ENCODE measurements at regions not wholly inside any gene's neighbourhood (a gene's known extent, or its start where the extent isn't known, plus 50 kb on each side); places are given as distances from the start of the nearest gene placed in this dataset.

DNA sequence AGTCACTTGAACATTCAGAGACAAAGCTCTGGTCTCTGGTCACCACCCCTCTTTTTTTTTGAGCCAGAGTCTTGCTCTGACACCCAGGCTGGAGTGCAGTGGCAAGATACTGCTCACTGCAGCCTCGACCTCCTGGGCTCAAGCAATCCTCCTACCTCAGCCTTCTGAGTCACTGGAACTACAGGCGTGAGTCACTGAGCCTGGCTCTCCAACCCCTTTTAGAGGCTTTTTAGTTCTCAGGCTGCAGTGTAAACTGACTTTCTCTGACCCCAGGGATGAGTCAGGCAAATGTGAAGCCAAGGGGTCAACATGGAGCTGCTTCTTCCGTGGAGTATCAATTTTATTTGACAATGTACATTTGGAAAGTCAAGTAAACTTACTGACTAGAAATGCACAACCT, 229.2 kb downstream of the PTTG2 start:
- DNase-seq = peak; percentile 69

DNA sequence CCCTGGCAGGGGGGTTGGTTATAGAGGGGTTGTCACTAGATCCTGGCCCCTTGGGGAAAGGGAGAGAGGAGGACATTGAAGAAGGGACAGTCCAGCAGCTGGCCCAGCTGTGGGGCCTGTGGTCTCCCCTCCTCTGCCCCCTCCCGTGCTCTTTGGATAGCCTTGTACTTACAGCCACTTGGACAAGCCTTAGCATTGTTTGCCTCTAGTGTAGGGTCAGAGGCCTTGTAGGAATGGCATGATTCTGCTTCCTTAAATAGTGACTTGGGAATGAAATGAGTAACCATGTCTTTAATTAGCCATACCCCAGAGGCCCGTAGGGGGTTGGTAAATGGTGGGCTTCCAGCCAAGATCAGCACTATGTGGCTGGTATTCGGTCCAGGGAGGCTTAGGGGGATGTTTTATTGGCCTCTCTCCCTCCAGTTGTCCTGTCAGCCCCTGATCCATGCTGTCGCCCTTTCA, 230.6 kb downstream of the PTTG2 start:
- DNase-seq = peak; percentile 88

DNA sequence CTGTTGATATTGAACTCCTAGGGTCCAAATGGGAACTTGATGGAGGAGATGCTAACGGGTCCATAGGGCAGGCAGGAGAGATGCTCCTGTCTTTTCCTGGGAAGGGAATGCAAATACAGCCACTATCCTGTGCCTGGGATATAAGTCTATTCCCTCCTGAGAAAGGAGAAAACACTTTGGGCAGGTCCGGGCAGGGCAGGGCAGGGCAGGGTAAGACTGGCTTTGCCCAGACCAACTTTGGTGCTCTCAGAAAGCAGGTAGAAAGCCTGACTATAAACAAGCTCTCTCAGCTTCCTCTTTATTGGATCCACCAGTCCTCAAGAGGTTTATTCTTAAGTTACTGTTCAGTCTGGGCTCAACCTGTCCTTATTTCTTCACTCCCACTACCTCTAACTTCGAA, 232.3 kb downstream of the PTTG2 start:
- no peak for DNase-seq

DNA sequence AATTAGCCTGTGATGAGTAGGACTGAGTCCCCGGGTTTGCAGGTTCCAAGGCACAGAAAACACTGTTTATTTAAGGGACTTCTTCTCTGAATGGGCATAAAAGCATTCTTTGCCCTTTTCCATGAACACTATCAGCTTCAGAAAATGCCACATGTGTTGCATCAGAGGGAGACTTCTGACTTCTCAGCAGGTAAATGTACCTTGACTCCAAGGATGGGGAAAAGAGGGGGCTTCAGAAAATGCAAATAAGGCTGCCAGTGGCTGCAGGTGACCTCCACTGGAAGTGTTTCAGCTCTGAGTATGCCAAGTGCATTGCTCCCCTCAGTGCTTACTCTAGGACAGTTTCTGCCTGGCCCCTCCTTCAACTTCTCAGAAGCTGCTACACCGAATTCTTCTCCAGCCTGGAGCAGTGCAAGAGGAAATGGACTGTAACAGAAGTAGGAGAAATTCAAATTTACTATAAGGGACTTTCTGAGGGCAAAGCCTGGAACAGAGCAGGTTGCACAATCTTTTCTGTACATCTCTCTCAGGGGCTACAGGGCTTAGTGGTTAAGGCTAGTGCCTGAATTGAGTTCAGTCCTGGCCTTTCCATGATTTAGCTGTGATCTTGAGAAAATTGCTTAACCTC, 233.2 kb downstream of the PTTG2 start:
- DNase-seq = no peak

DNA sequence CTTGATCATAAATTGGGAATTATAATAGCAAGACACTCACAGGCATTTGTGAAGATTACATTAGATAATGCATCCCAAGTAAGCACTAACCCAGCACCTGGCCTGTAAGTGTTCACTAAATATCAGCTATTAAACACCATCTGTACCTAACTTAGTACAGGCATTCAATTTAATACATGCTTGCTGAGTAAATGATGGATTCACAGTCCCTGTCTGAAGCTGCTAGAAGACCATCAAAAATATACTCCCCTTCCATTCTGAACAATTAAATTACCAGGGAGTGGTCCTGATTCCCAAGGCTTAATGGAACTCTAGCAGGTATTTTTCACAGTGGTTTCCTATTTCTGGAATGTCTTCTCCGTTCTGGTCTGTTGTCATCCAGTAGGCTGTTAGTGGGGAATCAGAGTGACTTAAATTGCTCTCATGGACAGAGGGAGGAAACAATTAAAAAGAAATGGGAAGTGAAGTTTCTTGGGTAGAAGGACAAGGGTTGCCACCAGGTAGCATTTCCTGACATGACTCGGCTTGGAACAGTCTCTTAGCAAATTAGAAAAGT, 233.9 kb downstream of the PTTG2 start:
- DNase-seq = no peak

DNA sequence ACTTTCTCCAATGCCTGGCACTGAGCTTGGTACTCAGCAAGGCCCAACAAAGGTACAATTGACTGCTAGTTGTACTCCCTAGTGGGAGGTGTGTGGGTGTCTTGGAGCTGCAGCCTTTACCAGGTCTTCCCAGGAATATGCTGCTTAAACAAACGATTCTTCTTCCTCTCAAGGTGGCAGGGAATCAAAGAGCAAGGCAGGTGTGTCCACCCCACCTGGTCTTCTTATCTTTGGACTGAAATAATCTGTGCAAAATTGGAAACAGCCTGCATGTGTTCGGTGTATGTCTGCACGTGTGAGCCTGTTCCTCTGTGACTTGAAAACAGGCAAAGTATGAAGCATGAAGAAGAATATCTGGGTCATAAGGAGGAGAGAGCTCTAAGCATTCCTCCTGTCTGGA, 235.3 kb downstream of the PTTG2 start:
- DNase-seq = no peak

DNA sequence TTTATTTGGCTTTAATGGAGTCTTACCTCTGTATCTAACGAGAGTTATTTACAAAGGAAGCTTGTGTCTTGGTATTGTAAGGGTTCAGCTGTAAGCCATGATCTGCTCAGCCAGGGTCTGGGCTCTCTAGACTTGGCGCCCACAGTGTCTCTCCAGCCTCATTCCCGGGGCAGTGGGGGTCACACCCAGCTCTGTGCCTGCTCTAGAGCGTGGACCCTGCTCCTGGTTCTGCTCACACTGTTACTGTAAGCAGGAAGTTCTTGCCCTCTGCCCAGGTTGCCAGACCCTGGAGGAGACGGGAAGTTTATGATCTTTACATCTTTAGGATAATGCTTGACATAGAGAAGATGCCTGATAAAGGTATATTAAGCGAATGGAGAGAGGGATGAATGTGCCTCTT, 235.7 kb downstream of the PTTG2 start:
- no peak for DNase-seq

DNA sequence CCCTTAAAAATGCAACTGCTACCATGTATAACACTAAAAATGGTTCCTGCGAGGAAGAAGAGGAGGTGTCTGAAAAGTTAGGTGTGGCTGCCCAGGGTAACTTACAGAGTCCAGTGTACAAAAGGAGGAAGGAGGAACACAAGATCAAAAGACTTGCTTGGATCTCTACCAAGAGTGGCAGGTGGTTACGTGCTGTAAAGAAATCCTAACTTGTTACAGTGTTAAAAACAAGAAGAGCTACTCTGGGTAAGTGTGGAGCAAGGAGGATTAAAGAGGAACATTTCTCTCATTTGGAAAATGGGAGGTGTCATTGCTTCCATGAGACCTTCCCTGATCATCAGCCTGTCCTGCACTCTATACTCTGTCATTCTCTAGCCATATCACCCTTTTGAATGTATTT, 242.0 kb downstream of the PTTG2 start:
- DNase-seq = no peak

DNA sequence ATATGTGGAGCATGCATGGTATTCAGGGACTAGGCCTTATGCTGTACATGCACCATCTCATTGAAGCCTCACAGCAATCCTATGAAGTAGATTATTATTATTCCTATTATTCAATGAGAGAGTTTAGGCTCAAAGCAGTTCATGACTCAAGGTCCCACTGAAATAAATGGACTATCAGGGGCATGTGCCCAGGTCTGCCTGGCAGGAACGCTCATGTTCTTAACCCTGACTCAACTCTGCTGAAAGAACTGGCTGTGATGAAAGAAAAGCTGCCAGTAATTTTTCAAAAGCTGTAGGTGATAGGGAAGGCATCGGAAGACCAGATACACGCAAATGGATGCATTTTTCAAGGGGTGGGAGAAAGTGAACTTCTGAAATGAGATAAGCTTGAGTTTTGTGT, 243.4 kb downstream of the PTTG2 start:
- no peak for DNase-seq

DNA sequence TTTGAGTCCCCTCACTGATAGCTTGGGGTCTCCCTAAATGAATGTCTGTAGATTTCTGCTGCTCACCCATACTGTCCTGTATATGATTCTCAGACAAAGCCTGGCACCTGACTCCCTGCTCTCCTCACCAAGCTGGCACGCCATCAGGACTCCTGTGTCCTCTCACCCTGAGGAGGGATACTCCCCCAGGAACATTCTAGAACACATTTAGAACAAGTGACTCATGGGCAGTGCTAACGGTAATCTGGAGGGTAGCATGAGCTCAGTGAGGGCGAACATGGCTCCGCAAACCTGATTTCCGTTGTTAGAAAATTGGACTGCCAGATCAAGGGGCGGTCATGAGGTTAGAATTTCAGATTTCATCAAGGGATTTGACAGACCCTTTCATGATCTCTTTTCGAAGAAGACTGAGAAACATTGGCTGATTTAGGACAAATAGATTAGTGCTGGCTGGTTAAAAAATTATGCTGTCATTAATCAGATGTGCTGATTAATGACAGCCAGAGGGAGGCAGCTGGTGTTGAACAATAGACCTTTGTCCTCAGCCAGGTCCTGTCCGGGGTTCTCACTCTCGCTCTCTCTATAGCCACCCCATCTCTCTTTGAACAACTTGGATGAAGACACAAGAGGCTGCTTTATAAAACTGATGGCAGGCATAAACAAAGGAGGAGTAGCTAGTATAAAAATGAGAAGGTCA, 244.3 kb downstream of the PTTG2 start:
- no peak for DNase-seq

DNA sequence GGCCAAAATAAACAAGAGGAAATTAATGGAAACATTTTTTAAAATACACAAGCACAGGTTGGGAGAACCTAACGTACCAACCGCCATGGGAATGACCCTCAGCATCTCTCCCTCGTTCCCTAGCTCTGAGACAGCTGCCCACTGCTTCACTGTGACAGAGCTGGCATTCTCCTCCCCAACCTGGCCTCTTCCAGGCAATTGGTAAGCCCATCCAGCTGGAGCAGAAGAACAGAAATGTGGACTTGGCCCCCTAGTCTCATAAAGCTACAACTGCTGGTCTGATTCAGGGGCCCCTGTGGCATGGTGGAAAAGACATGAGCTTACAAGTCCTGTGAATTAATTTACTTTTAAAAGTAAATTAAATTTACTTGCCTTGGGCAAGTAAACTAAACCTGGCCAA, 245.1 kb downstream of the PTTG2 start:
- DNase-seq = no peak

DNA sequence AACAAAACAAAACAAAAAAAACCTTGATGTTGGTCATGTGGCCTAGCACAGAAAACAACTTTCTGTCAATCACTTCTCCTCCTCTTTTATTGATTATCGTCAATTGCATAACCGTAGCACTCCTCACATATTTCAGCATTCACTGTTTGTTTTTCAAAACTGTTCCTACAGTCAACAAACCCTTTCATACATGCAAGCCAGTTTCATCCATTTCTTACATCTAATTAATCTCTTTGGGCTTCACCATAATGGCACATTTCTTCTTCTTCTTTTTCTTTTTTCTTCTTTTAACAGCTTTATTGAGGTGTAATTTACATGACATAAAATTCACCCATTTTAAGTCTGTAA, 246.9 kb downstream of the PTTG2 start:
- no peak for DNase-seq

DNA sequence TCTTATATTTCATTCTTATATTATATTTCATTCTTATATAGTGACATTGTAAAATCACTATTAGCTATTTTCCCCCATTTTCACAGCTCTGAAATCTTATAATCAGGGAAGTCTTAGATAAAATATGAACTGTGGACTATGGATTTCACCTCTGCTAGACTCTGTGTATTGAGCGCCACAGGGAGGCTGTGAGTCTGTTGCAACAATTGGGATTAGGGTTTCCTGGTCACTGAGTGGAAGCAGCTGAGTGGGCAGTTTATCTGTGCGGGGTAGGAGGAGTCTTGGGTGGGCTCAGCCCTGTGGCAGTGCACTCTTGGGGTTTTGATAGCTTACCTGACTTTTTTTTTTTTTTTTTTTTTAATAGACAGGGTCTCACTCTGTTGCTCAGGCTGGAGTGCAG, 249.5 kb downstream of the PTTG2 start:
- no peak for DNase-seq

DNA sequence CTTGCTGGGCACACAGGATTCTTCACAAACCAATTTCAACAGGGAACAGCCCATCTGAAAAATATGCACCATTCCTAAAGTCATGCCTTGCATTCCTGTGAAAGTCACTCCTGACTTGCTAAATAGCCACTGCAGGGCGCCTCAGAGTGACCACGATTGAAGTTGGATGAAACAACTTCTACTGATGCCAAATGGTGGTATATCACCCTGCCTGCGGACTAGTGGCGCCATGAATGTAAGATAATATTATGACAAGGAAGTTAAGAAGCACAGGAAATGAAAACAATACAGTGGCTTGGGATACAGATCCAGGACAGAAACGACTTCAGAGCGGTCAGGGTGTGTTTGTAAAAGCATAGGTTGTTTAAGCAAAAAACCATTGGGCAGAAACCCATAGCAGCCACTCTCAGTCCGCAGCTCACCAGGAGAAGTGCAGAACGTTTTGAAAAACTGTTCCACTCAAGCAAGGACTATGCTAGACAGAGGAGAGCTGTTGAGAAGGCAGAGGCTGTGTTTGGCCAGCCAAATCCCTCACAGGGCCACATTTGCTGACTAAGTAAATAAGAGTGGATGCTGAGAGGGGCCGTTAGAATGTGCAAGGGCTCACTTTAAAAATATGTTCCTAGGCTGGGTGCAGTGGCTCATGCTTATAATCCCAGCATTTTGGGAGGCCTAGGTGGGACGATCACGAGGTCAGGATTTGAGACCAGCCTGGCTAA, 250.4 kb downstream of the PTTG2 start:
- peak; percentile 43 for DNase-seq

DNA sequence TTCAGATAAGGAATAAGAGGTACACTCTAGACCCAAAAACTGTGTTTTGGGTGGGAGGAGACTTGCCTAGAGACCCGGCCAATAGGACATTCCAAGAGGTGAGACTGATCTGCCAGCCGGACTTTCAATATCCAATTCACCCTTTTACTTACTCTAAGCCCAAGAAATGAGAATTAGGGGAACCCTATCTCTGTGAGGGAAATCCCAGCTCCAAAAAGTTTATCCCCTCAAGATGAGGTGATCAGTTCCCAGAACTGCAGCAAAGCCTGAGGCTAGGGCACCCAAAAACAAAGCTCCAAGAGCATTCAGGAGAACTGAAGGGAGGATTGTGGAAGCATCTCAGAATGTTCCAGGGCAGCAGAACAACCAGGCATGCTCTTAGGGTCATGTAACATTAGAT, 251.7 kb downstream of the PTTG2 start:
- DNase-seq = no peak

DNA sequence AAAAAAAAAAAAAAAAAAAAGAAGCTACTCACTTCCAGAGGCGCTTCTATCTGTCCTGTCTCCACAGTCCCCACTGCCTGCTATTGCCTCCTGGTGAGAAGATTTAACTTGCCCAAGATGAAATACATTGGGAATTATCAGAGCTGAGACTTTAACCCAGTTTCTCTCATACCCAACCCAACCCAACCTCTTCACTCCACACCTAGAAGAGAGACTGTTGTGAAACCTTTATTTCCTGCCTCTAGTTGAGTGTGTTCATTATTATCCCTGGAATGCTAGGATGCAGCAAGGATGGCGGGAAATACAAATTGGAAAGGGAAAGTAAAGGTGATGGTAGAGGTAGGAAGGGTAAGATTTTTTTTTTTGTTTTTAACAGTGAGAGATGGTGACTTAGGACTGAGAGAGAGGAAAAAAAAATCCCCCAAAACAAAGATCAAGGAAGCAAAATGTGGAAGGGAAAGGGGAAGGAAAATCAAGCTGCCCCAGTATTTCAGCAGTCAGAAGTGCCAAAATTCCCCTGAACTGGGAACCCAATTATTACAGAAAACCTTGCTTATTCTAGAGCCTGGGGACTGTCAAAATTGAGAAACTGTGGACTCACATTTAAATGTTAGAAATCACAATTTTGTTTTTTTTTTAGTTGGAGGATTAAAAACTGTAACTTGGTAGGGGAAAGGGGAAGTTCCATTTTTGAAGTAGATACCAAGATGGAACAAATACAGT, 253.0 kb downstream of the PTTG2 start:
- no peak for DNase-seq

DNA sequence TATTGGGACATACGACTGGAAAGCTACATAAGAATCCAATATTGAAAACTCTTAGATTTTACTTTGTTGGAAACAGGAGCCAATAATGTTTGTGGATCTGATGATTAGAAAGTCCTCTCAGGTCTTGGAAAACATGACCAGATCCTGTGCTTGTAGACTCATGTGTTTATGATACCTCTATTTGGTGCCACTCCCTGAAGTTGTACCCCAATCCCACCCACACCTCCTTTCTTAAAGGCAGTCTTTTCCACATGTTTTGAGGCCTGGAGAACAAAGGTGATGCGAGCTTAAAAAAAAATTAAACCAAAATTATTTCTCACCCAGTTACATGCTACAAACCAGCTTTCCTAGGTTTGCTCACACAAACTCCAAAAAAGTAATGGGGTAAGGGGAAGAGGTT, 262.7 kb downstream of the PTTG2 start:
- DNase-seq = no peak

DNA sequence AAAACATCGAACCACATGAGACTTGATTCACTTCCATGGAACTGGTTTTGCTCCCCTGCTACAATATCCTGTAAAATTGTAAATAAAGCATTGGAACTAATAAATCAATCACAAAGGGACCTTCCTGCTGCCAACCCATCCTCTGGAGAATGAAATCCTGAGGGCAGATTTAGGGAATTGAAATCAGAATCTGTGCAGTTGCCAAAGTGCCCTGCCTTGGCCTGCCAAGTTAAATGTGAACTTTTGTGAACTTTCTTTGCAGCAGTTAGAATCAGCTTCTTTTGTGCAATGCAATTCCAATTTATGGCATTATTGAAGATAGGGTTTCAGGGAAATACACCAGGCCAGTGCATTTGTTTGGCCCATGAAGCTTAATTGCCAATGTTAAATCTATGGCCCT, 263.1 kb downstream of the PTTG2 start:
- DNase-seq = no peak

DNA sequence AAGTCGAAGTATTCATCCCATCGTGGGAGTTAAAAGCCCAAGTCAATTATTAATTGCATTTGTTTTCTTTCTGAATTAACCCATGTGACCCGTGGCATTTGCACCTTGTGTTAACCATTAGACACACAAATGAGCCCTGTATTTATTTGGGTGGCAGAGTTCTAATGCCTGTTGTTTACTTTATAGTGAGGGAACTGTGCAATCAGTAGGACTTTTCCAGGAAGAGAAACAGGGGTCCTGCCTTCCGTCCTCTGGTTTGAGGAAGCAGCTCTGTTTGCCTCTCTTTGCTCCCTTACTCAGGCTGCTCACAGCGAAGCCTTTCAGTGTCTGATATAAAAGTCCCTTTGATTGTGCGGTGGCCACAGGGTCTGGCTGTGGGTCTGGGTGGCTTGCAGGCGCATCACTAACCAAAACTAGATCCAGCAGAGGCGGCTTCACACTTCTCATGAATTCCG, 263.6 kb downstream of the PTTG2 start:
- no peak for DNase-seq

DNA sequence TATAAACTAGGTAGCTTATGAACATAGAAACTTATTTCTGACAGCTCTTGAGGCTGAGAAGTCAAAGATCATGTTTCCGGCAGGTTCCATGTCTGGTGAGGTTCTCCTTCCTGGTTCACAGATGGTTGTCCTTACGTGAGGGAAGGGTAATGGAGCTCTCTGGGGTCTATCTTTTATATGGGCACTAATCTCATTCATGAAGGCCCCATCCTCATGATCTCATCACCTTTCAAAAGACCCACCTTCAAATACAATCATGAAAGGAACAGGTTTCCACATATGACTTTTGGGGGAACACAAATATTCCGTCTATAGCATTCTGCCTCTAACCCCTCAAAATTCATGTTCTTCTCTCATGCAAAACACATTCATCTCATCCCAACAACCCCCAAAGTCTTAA, 264.7 kb downstream of the PTTG2 start:
- no peak for DNase-seq

DNA sequence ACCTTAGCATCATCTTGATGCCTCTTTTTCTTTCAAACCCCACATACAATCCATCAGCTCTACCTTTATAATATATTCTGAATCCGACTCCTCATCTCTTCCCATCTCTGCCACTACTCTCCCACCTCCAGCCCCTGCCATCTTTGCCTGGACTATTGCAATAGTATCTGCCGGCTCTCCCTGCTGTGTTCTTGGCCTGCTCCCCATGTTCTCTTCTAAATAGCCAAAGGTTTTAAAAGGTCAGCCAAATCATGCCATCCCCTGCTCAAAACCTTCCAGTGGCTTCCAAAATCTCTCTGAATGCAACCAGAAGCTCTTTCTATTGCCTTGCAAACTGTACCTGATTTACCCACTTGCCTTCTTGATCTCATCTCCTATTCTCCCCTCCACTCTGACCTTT, 266.0 kb downstream of the PTTG2 start:
- DNase-seq = no peak

DNA sequence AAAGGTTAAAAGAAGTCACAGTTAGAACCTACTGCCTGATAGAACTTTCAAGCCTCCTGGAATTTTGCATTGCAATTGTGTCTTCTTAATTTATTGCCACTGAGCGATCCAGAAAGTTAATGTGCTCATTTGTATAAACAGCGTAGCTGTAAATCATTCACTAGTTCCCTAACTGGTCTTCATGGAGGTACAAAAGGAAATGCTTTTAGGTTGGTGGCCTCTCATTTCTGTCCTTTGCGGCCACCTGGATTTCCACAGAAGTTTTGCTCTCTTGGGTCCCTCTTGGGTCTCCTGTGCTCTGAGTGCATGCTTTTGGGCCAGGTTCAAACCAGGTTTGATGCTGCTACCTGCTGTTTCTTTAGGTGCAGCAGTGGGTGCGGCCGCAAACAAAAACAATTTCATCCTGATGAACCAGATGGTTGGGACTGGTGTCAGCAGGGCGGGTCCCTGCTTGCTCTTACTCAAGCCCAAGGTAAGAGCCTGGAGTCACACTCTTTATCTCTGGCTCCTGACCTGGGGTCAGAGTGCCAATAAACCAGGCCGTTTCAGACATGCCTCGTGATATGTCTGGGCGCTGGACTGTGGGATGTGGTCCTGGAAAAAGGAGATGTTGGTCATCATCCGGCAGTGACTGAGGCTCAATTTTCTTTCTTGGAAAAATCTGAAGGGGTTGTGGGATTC, 270.1 kb downstream of the PTTG2 start:
- DNase-seq = no peak
